NCI-H82 (cell line): ENCODE measurements at regions not wholly inside any gene's neighbourhood (a gene's known extent, or its start where the extent isn't known, plus 50 kb on each side); places are given as distances from the start of the nearest gene placed in this dataset.

Source experiments
- DNase-seq: peaks from one replicate; lab custom pipeline; 2025; lab: John Stamatoyannopoulos, UW

DNA sequence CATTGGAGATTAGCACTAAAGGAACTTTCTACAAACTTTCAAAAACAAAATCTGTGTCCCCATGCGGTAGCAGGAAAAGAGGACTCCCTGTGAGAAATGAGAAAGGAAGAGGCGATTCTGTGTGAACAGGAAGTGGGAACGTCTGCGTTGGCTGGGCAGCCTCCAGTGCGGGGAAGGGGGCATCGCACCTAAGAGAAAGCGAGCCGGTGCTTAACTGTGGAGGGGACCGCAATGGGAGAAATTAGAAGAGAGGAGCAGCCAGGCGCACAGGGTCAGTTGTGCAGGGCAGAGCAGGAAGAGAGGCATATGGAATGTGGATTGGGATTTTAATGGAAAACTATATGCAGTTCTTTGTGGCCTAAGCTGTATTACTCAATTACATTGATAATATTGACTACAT lies 77.4 kb upstream of the DOCK9 start:
- DNase-seq: peak; percentile 66

DNA sequence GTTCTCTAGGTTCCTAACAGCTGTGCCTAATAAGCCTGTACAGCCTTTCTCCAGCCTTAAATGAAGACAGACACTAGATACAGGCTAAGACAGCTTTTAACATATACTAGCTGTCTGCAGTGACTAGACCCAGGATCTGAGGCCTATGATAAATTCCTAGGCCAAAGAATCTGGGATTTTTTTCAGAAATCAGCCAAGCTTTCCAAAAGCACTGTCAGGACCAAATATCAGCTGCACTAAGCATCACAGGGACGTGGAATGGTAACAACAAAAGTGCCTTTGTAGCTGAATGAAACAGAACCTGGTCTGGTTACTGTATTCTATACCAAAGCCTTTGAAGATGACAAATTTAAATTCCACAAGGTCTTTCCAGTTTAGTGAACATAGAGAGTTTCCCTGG lies 77.9 kb upstream of the DOCK9 start:
- DNase-seq: peak; percentile 66

DNA sequence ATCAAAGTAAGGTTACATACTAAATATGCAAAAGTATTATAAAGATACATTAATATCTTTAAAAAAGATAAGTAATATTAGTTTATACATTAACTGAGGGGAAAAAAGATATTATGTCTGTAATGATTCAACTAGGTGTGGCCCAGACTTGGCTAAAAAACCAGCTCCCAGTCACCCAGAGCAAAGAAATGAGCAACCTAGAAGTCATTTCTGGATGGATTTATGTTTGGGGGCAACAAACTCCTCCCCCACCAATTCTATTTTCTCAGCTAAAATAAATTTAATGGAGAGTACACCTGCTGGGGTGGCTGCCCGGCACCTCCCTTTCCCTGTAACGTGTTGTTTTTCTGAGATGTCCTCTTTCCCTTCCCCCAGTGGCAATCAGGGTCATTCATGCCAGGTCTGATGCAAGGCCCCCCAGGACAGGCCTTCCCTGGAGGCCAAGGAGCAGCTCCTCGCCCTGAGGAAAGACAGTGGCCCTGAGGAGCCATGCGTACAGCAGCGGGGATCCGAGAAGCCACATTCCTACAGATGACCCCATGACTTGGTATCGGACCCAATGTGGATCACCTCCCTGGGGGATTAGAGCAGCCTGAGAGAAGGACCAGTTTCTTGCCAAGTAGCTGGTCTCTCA lies 78.6 kb upstream of the DOCK9 start:
- no peak for DNase-seq

DNA sequence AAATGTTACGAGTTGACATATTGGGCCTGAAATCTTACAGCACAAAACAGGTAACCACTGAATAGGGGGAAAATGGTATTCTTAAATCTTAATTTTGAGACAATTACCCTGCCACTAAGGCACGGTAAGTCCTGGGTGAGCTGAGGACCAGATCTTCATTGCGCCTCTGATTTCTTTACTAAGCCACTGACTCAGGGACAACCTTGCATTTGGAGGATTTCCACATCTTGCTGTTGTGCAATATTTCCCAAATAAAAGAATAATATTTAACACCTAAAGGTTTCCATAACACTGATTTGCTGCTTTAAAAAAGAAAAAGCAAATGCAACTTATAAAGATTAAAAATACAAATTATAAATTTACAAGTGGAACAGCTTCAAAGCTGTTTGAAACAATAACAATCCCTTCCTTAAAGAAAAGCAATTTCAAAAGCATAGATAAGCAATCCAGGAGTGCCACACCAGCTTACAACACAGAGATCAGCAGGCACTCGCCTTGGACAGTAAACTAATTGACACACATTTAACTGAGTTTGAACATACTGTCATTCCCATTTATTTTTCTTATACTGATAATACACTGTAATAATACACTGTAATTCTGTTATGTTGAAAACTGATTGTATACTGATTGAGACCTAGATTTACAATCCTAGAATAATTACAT lies 79.6 kb upstream of the DOCK9 start:
- no peak for DNase-seq

DNA sequence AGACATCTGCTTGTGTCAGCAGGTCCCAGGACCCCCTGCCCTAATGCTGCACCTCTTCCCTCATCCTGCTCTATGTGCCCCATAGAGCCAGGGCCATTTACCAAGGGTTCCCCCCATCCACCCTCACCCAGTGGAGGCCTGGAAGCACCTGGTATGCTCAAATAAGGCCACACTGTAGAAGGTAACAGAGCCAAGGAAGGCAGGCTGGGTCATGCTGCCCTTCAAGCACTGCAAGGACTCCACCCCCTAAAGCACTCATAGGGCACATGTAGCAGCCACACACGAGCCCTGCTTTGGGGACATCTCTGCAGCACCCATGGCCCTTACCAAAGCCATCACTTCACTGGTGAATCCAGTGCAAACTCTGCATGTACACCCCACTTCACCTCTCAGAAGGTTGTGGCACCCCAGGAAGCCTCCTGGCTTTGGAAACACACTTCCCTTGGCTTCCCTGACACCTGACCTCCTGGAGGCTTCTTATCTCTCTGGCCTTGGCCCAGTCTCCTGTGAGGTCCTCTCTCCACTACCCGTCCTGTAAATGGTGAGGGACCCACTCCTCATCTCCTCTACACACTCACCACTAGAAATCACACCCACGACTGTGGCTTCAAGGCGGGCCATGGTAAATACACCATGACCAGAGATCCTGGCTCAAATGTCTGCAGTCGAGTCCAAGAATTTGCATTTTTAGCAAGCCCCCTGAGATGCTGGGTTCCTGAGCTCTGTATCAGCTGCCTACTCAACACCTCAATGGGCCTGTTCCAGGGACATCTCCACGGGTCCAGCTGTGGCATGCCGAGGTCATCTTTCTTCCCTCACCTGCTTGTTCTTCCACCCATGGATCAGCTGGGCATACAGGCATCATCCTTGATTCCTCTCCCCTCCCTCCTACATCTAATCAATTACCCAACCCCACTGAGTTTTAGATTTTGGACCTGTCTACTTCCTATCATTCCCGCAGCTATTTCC lies 80.9 kb upstream of the DOCK9 start:
- DNase-seq: no peak

DNA sequence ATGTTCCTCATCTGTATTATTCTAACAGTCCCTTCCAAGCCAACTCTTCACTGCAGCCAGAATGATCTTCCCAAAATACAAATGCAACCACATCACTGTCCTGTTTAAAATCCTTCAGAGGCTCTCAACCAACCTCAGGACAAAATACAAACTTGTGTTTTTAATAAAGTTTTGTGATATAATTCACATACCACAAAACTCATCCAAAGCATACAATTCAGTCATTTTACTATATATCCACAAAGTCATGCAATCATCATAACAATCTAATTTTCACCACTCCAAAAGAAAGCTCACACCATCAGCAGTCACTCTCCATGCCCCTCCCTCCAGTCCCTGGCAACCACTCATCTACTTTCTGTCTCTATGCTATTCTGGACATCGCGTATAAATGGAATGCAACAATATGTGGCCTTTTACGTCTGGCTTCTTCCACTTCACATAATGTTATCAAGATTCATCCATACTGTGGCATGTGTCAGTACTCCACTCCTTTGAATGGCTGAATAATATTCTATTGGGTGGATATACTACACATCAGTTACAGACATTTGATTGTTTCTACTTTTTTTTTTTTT lies 81.7 kb upstream of the DOCK9 start:
- DNase-seq: no peak

DNA sequence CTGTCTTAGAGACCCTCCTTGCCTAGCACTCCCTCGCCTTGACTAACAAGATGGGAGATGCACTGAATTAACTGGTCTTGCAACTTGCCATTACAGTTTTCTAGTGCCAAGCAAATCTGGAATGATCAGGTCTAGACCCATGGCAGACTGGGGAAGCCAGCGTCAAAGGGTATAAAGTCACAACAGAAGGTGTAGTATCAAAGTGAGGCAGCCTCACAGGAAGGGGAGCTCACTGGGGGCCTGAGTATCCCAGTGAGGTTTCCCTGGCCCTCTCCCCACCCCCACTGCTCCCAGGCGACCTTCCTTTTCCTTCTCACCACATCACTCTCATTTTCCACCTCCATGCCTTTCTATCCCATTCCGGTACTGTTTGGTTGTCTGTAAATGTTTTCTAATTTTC lies 83.5 kb upstream of the DOCK9 start:
- DNase-seq: peak; percentile 83

DNA sequence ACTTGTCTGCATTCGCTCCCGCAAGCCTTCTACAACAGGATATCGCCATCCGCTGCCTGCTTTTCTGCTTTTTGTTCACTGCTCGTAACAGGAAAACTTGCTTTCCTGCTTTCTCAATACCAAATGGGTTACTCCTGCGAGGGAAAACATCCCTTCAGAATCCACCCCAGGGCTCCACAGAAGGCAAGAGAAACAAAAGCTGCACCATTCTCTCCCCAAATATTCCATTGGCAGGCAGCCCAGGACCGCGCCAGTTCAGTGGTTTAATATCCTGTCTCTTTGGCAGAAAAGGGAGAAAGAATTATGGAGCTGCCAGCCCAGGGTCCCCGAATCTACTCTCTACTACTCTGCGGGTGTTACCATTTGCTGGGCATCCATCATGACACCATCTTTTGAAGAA lies 84.7 kb upstream of the DOCK9 start:
- DNase-seq: no peak

DNA sequence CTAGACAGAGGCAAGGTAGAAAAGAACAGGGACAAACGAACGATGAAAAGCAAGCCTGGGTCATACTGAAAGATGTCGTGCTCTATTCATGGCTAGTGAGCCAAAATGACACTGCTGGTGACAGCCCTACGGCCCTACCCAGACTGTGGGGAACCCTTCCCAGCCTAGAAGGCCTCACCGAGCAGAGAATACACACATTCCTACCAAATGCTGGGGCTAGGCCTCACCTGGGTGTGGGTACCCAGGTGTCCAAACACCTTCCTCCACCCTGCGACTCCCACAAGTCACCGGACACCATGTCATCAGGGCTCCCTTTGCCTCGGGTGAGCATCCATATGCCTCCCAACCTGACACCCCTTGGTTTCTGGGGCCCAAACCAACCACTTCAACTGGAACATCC lies 85.3 kb upstream of the DOCK9 start:
- DNase-seq: no peak

DNA sequence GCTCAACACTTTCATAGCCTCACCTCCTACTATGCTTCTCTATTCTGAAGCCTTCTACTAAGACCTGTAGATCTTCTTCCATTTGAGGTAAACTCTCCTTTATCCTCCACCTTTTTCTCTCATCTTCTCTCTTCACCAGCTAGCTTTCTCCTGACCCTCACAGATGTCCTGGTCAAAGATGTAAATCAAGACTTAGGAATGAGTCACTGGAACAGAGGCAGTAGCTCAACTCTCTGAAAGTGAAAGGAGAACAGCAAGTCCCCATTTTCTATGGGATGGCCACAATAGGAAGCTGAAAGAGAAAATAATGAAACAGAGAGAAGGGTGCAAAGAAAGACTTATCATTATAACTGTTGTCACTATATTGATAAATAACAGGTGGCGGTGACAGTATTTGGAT lies 86.1 kb upstream of the DOCK9 start:
- DNase-seq: no peak

DNA sequence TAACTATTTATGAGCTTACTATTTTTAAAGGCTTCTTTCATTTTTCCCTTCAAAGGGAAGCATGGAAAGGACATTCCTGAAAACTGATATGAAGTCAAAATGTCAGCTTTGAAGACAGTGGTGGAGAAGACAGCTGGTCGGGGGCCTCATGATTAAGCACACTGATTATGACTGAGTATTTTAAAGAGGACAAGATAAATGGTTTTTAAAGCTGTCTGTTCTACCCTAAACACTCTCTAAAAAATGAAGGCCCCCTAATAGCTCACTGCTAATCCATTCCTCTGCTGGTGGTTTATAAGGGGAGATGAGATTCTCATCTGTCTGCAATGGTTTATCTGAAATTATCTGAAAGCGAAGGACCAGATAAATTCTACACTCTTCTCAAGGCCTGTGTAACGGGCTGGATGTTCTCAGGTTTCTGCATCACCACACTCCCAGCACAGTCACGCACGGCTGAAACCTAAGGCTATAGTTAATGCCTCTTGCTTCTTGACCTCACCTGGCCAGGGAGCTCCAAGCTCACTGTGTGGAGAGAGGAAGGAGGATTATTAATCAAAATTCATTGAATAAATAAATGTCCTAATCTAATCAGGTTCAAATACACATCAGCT lies 86.9 kb upstream of the DOCK9 start:
- peak; percentile 89 for DNase-seq

DNA sequence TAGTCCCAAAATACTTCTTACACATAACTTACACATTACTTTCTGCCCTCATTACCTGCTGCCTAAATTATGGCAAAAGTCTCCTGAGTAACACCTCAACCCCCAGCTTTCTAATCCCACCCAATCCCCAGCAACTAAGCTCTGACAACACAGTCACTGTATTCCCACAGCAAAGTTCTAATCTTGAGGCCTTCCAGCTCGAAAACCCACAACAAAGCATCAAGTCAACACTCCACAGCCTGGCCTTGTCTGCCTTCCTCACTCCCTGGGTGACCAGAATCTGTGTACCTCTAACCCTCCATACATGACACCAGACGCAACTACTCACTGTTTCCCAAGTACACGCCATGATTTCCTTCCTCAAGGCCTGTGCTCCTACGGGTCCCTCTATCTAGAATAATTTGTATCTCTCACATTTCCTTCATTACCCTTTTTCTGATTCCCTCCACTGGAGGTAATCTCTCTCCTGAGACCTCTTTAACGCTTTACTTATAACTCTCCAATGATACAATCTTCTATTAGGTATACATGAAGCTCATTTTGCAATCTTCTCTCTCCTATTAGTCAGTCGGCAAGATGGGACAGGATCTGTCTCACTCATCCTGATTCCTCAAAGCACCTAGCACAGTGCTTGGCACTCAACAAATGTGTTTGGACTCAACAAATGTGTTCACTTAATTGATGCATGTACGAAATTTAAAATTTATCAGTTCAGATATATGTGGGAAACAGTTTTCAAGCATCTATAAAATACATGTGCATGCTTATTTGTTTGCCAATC lies 87.6 kb upstream of the DOCK9 start:
- DNase-seq: peak; percentile 85

DNA sequence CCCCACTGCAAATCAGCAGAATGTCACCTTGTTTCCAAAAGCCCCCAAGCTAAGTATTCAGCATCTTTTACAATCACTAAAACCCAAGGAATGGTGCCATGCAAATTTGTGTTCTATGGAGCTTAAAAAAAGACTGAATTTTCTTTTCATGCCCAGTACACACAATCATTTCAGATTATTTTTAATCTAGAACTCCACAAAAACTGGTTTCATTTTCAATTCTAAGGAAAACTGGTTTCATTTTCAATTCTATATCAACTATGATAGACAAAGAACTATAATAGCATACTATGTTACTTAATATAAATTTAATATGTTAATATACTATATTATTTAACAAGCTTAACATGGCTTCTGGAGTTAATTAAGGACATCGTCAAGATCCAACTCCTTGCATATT lies 88.4 kb upstream of the DOCK9 start:
- no peak for DNase-seq

DNA sequence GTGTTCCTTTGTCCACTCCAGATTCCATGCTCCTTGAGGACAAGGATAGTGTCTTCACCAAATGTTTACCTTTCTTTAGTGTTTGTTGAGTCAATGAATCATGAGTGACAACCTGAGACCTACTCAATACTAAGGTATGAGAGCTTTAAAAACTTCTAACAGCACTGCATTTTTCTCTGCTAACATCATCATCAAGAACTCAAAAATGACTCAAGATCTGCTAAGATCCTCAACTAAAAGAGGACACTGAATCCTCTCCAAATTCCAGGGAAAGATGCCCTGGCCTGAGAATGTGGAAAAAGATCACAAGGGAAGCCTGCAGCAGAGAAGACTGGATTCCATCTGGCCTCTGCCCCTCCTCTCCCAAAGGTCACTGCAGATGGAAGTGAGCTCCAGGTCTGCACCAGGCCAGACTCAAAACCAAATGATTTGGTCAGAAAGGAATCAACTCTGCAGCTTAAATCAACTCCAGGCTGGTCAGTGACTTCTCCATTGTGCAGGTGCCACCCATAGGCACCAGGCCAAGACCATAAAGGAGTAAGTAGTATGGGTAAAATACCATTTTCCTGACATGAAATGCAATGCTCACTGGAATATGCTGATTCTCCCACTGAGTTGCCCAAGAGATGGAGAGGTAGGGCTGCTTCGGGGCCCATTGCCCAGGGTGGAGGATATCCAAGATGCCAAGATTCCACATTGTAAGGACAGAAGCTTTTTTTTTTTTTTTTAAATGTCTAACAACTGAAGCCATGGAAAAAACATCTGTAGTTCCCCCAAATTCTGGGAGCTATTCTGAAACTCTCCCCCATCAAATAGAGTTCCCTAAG lies 89.5 kb upstream of the DOCK9 start:
- no peak for DNase-seq

DNA sequence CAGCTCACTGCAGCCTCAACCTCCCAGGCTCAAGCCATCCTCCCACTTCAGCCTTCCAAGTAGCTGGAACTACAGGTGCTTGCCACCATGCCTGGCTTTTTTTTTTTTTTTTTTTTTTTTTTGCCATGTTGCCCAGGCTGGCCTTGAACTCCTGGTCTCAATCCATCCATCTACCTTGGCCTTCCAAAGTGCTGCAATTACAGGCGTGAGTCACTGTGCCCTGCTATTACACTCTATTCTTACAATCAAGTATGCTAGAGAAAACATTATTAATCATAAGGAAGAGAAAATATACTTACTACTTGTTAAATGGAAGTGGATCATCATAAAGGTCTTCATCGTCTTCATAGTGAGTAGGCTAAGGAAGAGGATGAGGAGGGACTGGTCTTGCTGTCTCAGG lies 93.3 kb upstream of the DOCK9 start:
- no peak for DNase-seq

DNA sequence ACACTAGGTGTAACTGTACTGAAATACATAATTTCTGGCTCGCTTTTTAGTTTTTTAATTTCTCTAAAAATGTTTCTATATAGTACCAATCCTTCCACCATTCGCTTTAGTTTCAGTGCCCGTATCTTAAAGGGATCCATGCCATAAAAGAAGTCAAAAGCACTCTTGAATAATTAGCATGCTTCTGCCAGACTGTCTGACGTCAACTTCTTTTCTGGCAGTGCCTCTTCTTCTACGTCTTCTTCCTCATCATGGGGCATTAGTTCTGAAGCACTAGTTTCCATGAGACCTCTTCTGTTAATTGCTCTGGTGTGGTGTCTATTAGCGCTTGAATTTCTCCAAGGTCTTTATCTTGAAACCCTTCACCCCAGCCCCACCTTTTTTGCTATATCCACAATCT lies 93.8 kb upstream of the DOCK9 start:
- DNase-seq: no peak

DNA sequence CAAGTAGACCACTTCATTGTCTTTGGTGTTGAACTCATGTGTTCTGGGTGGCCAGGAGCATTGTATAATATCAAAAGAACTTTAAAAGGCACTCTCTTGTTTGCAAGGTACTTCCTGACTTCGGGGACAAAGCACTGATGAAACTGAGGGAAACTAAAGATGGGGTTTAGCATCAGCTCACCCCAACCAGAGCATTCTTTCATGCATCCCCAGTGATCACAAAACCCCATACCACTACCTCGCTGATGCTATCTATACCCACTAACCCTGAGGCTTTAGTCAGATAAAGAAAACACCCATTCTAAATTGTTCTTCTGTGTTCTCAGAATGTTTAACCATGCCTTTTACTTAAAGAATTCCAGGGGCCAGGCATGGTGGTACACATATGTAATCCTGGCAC lies 94.5 kb upstream of the DOCK9 start:
- no peak for DNase-seq

DNA sequence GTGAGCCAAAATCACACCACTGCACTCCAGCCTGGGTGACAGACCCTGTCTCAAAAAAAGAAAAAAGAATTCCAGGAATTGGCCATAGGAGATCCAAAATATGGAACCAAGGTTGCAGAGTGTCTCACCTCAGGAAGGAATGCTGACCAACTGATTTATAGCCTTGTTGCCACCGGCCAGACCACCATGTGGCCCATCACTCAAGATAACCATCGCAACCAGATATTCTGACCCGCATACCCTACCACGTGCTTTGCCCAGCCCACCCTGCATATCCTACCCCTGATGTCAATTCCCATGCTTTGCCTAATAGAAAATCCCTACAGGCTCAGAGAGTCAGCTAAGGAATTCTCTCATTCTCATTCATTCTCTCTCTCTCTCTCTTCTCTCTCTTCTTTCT lies 95.1 kb upstream of the DOCK9 start:
- DNase-seq: no peak

DNA sequence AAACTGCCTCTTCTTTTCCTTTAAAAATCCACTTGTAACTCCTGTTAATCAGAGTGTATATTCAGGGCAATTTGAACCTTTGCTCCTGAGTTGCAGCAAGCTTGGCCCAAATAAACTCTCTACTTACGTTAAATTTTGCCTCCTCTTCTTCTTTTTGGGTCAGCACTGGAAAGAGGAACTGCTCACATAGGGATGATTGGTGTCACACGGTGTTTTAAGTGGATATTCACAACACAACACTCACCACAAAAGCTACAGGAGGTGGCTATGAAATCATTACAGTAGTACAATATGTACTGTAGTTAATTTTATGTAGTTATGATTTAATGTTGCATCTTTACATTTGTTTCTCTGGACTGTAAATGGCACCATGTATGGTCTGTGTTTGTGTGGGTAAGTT lies 96.8 kb upstream of the DOCK9 start:
- no peak for DNase-seq
